Gastrocnemius medialis (tissue), 4 donors: ENCODE measurements at regions not wholly inside any gene's neighbourhood (a gene's known extent, or its start where the extent isn't known, plus 50 kb on each side); places are given as distances from the start of the nearest gene placed in this dataset.

Experiments used
- POLR2A ChIP-seq, 2 donors: fragments of 450-650 bp; IDR thresholded peaks; one replicate each; pipeline ENCODE4 v1.6.1; 2017; ENCODE audit warnings: antibody characterized with exemption in 2 of 2, mild to moderate bottlenecking in 2 of 2, moderate library complexity in 2 of 2
- TF ChIP-seq, protein P1 (sequence below), 5 experiments: fragments of 450-650 bp in 3 of 5; fragments of 200-600 bp in 2 of 5; sonication (generic) in 2 of 5; IDR thresholded peaks in 4 of 5; conservative IDR thresholded peaks in 1 of 5; 1 replicate in 4 of 5; 2 replicates in 1 of 5; pipeline ENCODE4 v1.5.1; 2016 to 2019; ENCODE audit warnings: antibody characterized with exemption in 5 of 5, mild to moderate bottlenecking in 3 of 5, moderate library complexity in 3 of 5

GRCh38 chr2:156812496-156812895 lies 376.3 kb downstream of the GPD2 start:
- TF ChIP-seq, protein P1, sequence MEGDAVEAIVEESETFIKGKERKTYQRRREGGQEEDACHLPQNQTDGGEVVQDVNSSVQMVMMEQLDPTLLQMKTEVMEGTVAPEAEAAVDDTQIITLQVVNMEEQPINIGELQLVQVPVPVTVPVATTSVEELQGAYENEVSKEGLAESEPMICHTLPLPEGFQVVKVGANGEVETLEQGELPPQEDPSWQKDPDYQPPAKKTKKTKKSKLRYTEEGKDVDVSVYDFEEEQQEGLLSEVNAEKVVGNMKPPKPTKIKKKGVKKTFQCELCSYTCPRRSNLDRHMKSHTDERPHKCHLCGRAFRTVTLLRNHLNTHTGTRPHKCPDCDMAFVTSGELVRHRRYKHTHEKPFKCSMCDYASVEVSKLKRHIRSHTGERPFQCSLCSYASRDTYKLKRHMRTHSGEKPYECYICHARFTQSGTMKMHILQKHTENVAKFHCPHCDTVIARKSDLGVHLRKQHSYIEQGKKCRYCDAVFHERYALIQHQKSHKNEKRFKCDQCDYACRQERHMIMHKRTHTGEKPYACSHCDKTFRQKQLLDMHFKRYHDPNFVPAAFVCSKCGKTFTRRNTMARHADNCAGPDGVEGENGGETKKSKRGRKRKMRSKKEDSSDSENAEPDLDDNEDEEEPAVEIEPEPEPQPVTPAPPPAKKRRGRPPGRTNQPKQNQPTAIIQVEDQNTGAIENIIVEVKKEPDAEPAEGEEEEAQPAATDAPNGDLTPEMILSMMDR (IDR thresholded peaks at IDR 0.05 in 4 of 5, conservative IDR thresholded peaks at IDR 0.05 in 1 of 5) = no peak
- TF ChIP-seq POLR2A (IDR thresholded peaks at IDR 0.05) = no peak
